Colonic mucosa (tissue), 4 donors: ENCODE measurements at regions not wholly inside any gene's neighbourhood (a gene's known extent, or its start where the extent isn't known, plus 50 kb on each side); places are given as distances from the start of the nearest gene placed in this dataset.

Experiments
- DNase-seq: peaks from one replicate; pipeline ENCODE4 v3.0.0-alpha.2; 2020
- H3K27ac ChIP-seq: fragments of 200-600 bp; one replicate; pipeline ENCODE4 v1.8.0; 2021
- H3K27me3 ChIP-seq: fragments of 200-600 bp; one replicate; pipeline ENCODE4 v1.8.0; 2021
- H3K36me3 ChIP-seq: fragments of 200-600 bp; one replicate; pipeline ENCODE4 v1.8.0; 2021
- H3K4me1 ChIP-seq: fragments of 200-600 bp; one replicate; pipeline ENCODE4 v1.8.0; 2021; ENCODE audit warnings: mild to moderate bottlenecking
- H3K4me3 ChIP-seq: fragments of 200-600 bp; one replicate; pipeline ENCODE4 v1.8.0; 2021
- H3K9ac ChIP-seq, 2 donors: one replicate each; pipeline ENCODE4 v1.7.0; 2013; ENCODE audit warnings: control low read depth in 2 of 2, low read depth in 2 of 2, low read length in 2 of 2
- H3K9me3 ChIP-seq: fragments of 200-600 bp; one replicate; pipeline ENCODE4 v1.8.0; 2021
- intact Hi-C: fragments of 100-400 bp; cut with DNase I; formaldehyde crosslinking; loops from one replicate; pipeline ENCODE4 v1.14.1; 2022
- TF ChIP-seq, protein P1 (sequence below): fragments of 200-600 bp; IDR thresholded peaks from one replicate; pipeline ENCODE4 v1.8.0; 2022; ENCODE audit warnings: antibody characterized with exemption, mild to moderate bottlenecking
- donor health status: healthy.
- donor health status: DM: no; HTN: no; CAD: no.
- donor health status: DM: no; HTN: no; CAD: no.

GRCh38 chr17:73744411-73744810 lies 100.2 kb upstream of the SDK2 start:
- H3K36me3 ChIP-seq, result no peaks in the 10 kb centered on the region
- H3K27ac ChIP-seq, result no peak overlapping the region
- DNase-seq, result no peak
- H3K9me3 ChIP-seq, result no peaks in the 10 kb centered on the region
- H3K27me3 ChIP-seq, result peaks cover 5% of the 10 kb centered on the region
- no peaks in the 10 kb centered on the region for H3K4me1 ChIP-seq
- no peak overlapping the region for H3K9ac ChIP-seq
- H3K4me3 ChIP-seq, result no peak overlapping the region
- TF ChIP-seq, protein P1, sequence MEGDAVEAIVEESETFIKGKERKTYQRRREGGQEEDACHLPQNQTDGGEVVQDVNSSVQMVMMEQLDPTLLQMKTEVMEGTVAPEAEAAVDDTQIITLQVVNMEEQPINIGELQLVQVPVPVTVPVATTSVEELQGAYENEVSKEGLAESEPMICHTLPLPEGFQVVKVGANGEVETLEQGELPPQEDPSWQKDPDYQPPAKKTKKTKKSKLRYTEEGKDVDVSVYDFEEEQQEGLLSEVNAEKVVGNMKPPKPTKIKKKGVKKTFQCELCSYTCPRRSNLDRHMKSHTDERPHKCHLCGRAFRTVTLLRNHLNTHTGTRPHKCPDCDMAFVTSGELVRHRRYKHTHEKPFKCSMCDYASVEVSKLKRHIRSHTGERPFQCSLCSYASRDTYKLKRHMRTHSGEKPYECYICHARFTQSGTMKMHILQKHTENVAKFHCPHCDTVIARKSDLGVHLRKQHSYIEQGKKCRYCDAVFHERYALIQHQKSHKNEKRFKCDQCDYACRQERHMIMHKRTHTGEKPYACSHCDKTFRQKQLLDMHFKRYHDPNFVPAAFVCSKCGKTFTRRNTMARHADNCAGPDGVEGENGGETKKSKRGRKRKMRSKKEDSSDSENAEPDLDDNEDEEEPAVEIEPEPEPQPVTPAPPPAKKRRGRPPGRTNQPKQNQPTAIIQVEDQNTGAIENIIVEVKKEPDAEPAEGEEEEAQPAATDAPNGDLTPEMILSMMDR, result no peak
- intact Hi-C loops, result no loop called here

GRCh38 chr17:73746314-73747073 lies 102.2 kb upstream of the SDK2 start:
- H3K27ac ChIP-seq, result no peak overlapping the region

DNA sequence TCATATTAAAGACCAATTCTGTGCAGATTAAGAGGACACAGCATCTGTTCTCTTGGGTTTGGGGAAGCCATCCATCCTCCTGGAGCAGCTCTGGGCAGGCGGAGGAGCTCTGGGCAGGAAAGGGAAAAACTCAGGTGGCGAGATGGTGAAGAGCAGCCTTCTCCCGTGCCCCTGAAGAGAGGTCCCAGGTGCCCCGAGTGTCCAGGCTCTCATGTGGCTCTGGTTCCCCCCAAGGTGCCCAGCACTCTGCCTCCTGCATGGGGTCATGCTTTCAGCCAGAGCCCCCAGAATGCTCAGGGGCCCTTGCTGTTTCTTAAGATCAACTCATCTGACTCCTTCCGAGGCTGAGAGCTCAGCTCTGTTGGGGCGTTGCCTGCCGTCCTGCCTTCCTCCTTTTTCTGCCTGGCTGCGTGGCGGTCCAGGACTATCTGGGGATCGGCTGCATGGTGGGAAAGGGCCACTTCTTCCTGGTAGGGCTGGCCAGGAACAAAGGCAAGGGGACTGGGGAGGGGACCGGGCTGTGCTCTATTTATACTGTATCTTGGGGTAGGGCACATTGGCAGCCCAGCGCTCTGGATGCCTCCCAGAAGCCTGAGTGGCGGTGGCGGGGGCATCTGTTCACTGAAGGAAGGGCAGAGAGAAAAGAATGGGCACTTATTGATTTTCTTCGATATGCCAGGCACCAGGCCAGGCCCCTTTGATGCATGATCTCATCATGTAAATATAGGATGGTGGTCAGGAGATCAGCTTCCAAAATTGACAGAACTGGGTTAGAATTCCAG lies 103.2 kb upstream of the SDK2 start:
- Histone ChIP-seq H3K27ac (no peak overlapping the region), H3K4me1 (no peaks in the 10 kb centered on the region), H3K9ac (no peak overlapping the region), H3K9me3 (no peaks in the 10 kb centered on the region), H3K36me3 (no peaks in the 10 kb centered on the region), H3K4me3 (no peak overlapping the region), H3K27me3 (peaks cover 5% of the 10 kb centered on the region)
- TF ChIP-seq, protein P1, result no peak
- peak; percentile 21 for DNase-seq
- intact Hi-C loops, result no loop called here

More at GRCh38 chr17:73746314-73747073, 102.2 kb upstream of the SDK2 start:
- Histone ChIP-seq H3K36me3 (no peaks in the 10 kb centered on the region), H3K9ac (no peak overlapping the region), H3K4me3 (no peak overlapping the region), H3K9me3 (no peaks in the 10 kb centered on the region), H3K27me3 (peaks cover 5% of the 10 kb centered on the region), H3K4me1 (no peaks in the 10 kb centered on the region)
- no peak for DNase-seq
- TF ChIP-seq, protein P1, result no peak
- intact Hi-C loops, result no loop called here

DNA sequence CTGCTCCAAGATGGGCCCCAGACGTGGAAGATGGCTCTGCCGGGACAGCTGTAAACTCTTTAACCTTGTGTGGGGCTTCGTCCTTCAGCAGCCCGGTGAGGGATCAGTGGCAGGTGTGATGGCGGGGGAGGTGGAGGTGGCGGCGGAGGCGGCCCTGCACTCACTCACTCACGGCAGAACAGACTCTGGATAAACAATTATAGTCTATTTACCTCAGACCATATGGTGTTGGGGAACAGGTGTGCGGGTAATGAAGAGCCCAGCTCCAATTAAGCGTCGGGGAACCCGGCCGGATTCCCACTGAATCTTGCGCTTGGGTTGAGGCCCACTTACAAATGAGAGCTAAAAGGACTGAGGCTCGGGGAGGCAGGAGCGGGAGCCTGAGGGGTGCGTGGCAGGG lies 104.3 kb upstream of the SDK2 start:
- Histone ChIP-seq H3K9ac (no peak overlapping the region), H3K27ac (no peak overlapping the region), H3K36me3 (no peaks in the 10 kb centered on the region), H3K4me3 (no peak overlapping the region), H3K9me3 (no peaks in the 10 kb centered on the region), H3K4me1 (no peaks in the 10 kb centered on the region), H3K27me3 (no peaks in the 10 kb centered on the region)
- DNase-seq, result no peak
- TF ChIP-seq, protein P1, result no peak
- intact Hi-C loops, result no loop called here

DNA sequence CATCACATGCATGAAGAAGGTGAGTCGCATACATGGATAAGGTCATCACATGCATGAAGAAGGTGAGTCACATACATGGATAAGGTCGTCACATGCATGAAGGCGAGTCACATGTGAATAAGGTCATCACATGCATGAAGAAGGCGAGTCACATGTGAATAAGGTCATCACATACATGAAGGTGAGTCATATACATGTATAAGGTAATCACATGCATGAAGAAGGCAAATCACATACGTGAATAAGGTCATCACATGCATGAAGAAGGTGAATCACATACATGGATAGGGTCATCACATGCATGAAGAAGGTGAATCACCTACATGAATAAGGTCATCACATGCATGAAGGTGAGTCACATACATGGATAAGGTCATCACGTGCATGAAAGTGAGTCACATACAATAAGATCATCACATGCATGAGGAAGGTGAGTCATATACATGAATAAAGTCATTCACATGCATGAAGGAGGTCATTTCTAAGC lies 105.1 kb upstream of the SDK2 start:
- Histone ChIP-seq H3K27me3 (no peaks in the 10 kb centered on the region), H3K9ac (no peak overlapping the region), H3K36me3 (no peaks in the 10 kb centered on the region), H3K27ac (no peak overlapping the region), H3K4me3 (no peak overlapping the region), H3K4me1 (no peaks in the 10 kb centered on the region), H3K9me3 (no peaks in the 10 kb centered on the region)
- TF ChIP-seq, protein P1, result no peak
- no peak for DNase-seq
- intact Hi-C loops, result no loop called here
